AG10803 (cell line): ENCODE measurements at regions not wholly inside any gene's neighbourhood (a gene's known extent, or its start where the extent isn't known, plus 50 kb on each side); places are given as distances from the start of the nearest gene placed in this dataset.
"Not testable (repeated sequence)": the region's sequence is repeated elsewhere in the genome, so short reads cannot be mapped to it uniquely, and the experiment has no call there.

Experiments
- DNase-seq: peaks from one replicate; pipeline ENCODE4 v3.0.0; 2010; ENCODE audit warnings: low read depth
- H3K4me3 ChIP-seq: 2 replicates; pipeline ENCODE4 v1.5.1; 2011; ENCODE audit warnings: mild to moderate bottlenecking, low read length, control low read depth
- CTCF ChIP-seq: conservative IDR thresholded peaks from 2 replicates; pipeline ENCODE4 v1.5.1; 2011; ENCODE audit warnings: mild to moderate bottlenecking, low read length, control low read depth, inconsistent platforms

GRCh38 chr1:30099587-30100523 lies 623.5 kb downstream of the MATN1 start:
- no peak for DNase-seq
- TF ChIP-seq CTCF = no peak
- no peak overlapping the region for H3K4me3 ChIP-seq

GRCh38 chr1:30097851-30098250 lies 625.5 kb downstream of the MATN1 start:
- not testable (repeated sequence) for H3K4me3 ChIP-seq, DNase-seq

GRCh38 chr1:30095451-30096025 lies 627.8 kb downstream of the MATN1 start:
- H3K4me3 ChIP-seq = no peak overlapping the region
- no peak for TF ChIP-seq CTCF
- DNase-seq = no peak

- DNase-seq = no peak
- TF ChIP-seq CTCF = no peak
- H3K4me3 ChIP-seq = no peak overlapping the region
Measured at GRCh38 chr1:30095051-30095450, 628.3 kb downstream of the MATN1 start.

- no peak for DNase-seq
- no peak for TF ChIP-seq CTCF
- no peak overlapping the region for H3K4me3 ChIP-seq
Measured at GRCh38 chr1:30092051-30092858, 631.1 kb downstream of the MATN1 start.

GRCh38 chr1:30090162-30090820 lies 633.1 kb downstream of the MATN1 start:
- H3K4me3 ChIP-seq = no peak overlapping the region
- no peak for DNase-seq
- TF ChIP-seq CTCF = no peak

- no peak for DNase-seq
- no peak for TF ChIP-seq CTCF
- no peak overlapping the region for H3K4me3 ChIP-seq
Measured at GRCh38 chr1:30089024-30089430, 634.4 kb downstream of the MATN1 start.
